ENCODE measurements at regions not wholly inside any gene's neighbourhood (a gene's known extent, or its start where the extent isn't known, plus 50 kb on each side); places are given as distances from the start of the nearest gene placed in this dataset.
A peak's percentile ranks its signal among the peaks of the same experiment; 100 is the strongest.

DNA sequence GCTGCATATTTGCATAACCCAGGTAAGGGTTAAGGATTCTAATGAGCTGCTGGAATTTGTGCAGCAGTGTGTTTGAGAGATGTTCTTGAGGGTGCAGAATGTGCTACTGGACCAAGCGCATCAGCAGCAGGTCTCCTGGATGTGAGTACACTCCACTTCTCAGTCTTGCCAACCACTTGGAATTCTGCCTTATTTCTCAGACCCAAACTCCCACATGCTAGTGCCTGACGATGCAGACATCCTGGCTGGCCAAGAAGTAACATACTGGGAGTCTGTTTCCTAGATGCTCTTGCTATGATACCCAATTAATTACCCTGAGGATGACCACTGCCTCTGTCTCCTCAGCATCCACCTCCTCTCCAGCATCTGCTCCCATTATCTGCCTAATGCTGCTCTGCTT lies 186.6 kb downstream of the MOXD1 start:
- no peak for TF ChIP-seq CTCF (IDR thresholded peaks at IDR 0.05; ENCODE audit: low read length, missing control alignments)
- H3K4me3 ChIP-seq (replicated peaks; ENCODE audit: low read depth, low read length), result no peak overlapping the region
- peak; percentile 32 for DNase-seq (ENCODE audit: low read depth)

- DNase-seq (ENCODE audit: low read depth), result no peak
- no peak for TF ChIP-seq CTCF (IDR thresholded peaks at IDR 0.05; ENCODE audit: low read length, missing control alignments)
- H3K4me3 ChIP-seq (replicated peaks; ENCODE audit: low read depth, low read length), result no peak overlapping the region
Measured at GRCh38 chr6:132213732-132214131, 187.5 kb downstream of the MOXD1 start.

DNA sequence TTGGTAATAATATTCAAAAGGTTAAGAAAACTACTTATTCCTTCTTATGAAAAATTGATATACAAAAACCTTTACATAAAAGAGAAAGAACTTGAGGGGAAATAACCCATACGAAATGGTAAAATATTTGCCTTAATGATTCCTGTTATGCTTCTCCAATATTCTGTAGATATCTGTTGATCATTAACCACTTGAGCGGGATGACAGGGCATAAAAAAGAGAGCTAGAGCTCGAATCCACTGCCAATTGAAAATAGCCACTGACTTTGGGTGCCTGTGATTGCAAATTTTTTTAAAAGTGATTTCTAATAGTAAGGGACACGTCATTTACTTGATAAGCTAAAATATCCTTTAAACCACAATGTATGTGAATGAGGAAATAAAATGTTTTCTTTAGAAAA lies 188.1 kb downstream of the MOXD1 start:
- TF ChIP-seq CTCF (IDR thresholded peaks at IDR 0.05; ENCODE audit: low read length, missing control alignments), result no peak
- DNase-seq (ENCODE audit: low read depth), result no peak
- H3K4me3 ChIP-seq (replicated peaks; ENCODE audit: low read depth, low read length), result no peak overlapping the region

- peak; percentile 21 for DNase-seq (ENCODE audit: low read depth)
- H3K4me3 ChIP-seq (replicated peaks; ENCODE audit: low read depth, low read length), result no peak overlapping the region
- TF ChIP-seq CTCF (IDR thresholded peaks at IDR 0.05; ENCODE audit: low read length, missing control alignments), result no peak
Measured at GRCh38 chr6:132210886-132211563, 190.2 kb downstream of the MOXD1 start.

DNA sequence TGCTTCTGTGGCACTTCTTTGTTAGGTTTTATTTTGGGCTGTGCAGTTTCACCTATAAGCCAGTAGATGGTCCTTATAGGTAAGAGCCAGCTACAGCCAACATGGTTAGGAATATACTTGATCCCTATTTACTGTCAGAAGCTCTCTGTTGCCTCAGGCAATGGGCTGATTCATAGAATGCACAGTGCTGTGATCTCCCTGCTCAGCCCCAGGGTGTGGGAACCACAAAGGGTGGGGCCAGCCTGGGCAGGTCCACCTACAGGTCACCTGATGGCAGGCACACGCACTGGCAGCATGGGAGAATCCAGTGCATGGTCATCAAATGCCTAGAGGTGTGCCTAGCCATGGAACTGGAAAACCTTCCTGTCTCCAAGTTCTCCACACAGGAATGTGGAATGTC lies 191.9 kb downstream of the MOXD1 start:
- DNase-seq (ENCODE audit: low read depth), result no peak
- TF ChIP-seq CTCF (IDR thresholded peaks at IDR 0.05; ENCODE audit: low read length, missing control alignments), result no peak

DNA sequence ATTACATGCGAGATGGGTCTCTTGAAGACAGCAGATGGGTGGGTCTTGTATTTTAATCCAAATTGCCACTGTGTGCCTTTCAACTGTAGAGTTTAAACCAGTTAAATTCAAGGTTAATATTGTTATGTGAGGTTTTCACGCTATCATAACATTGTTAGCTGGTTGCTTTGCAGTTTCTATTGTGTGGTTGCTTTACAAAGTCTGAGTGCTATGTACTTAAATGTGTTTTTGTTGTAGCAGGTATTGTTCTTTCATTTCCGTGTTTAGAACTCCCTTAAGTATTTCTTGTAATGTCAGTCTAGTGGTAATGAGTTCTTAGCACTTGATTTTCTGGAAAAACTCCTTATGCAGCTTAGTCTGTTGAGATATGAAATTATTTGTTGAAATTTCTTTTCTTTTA lies 193.3 kb downstream of the MOXD1 start:
- no peak for DNase-seq (ENCODE audit: low read depth)
- H3K4me3 ChIP-seq (replicated peaks; ENCODE audit: low read depth, low read length), result no peak overlapping the region
- no peak for TF ChIP-seq CTCF (IDR thresholded peaks at IDR 0.05; ENCODE audit: low read length, missing control alignments)

More for the DNA sequence above, 191.9 kb downstream of the MOXD1 start:
- H3K4me3 ChIP-seq (replicated peaks; ENCODE audit: low read depth, low read length), result no peak overlapping the region

DNA sequence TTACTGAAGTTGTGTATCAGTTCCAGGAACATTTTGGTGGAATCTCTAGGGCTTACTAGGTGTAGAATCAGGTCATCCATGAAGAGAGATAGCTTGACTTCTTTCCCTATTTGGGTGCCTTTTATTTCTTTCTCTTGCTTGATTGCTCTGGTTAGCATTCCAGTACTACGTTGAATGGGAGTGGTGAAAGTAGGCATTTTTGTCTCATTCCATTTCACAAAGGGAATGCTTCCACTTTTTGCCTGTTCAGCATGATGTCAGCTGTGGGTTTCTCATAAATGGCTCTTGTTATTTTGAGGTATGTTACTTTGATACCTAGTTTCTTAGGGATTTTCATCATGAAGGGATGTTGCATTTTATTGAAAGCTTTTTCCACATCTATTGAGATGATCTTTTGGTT lies 195.3 kb downstream of the MOXD1 start:
- DNase-seq (ENCODE audit: low read depth), result no peak
- H3K4me3 ChIP-seq (replicated peaks; ENCODE audit: low read depth, low read length), result no peak overlapping the region
- TF ChIP-seq CTCF (IDR thresholded peaks at IDR 0.05; ENCODE audit: low read length, missing control alignments), result no peak
